MM.1S (cell line): ENCODE measurements at regions not wholly inside any gene's neighbourhood (a gene's known extent, or its start where the extent isn't known, plus 50 kb on each side); places are given as distances from the start of the nearest gene placed in this dataset.

Source experiments
- DNase-seq: peaks from one replicate; pipeline ENCODE4 v3.0.0-alpha.2; 2015
- H2AFZ ChIP-seq: fragments of 300-600 bp; sonication (generic); 2 replicates; pipeline ENCODE4 v1.6.0; 2016; ENCODE audit warnings: antibody characterized with exemption, low read length
- H3F3A ChIP-seq: fragments of 300-600 bp; sonication (generic); 2 replicates; pipeline ENCODE4 v1.6.1; 2016; ENCODE audit warnings: mild to moderate bottlenecking, antibody characterized with exemption, low read length, moderate library complexity, mixed read lengths; ENCODE audit not compliant: insufficient read depth
- H3K27ac ChIP-seq: fragments of 300-600 bp; sonication (generic); 2 replicates; pipeline ENCODE4 v1.5.1; 2016; ENCODE audit warnings: mild to moderate bottlenecking, low read length
- H3K27me3 ChIP-seq: fragments of 300-600 bp; sonication (generic); replicated peaks from 2 replicates; pipeline ENCODE4 v1.6.0; 2016; ENCODE audit warnings: low read length; ENCODE audit not compliant: insufficient read depth
- H3K36me3 ChIP-seq: fragments of 300-600 bp; sonication (generic); replicated peaks from 2 replicates; pipeline ENCODE4 v1.6.1; 2016; ENCODE audit warnings: mild to moderate bottlenecking, low read length, mixed read lengths; ENCODE audit not compliant: insufficient read depth
- H3K4me1 ChIP-seq: fragments of 300-600 bp; sonication (generic); 2 replicates; pipeline ENCODE4 v1.6.1; 2016; ENCODE audit warnings: low read length, mixed read lengths
- H3K4me2 ChIP-seq: fragments of 300-600 bp; sonication (generic); 2 replicates; pipeline ENCODE4 v1.6.0; 2016; ENCODE audit warnings: low read depth, low read length
- H3K4me3 ChIP-seq: fragments of 300-600 bp; sonication (generic); 2 replicates; pipeline ENCODE4 v1.5.1; 2016; ENCODE audit warnings: low read length, mixed read lengths
- H3K79me2 ChIP-seq: fragments of 300-600 bp; sonication (generic); 2 replicates; pipeline ENCODE4 v1.6.1; 2016; ENCODE audit warnings: mixed run types, low read length, mixed read lengths
- H3K9ac ChIP-seq: fragments of 300-600 bp; sonication (generic); 2 replicates; pipeline ENCODE4 v1.6.1; 2016; ENCODE audit warnings: low read length, mixed read lengths
- H3K9me2 ChIP-seq: fragments of 300-600 bp; sonication (generic); replicated peaks from 2 replicates; pipeline ENCODE4 v1.6.1; 2016; ENCODE audit warnings: mild to moderate bottlenecking, low read length, mixed read lengths; ENCODE audit not compliant: insufficient read depth
- H3K9me3 ChIP-seq: fragments of 300-600 bp; sonication (generic); replicated peaks from 2 replicates; pipeline ENCODE4 v1.6.1; 2016; ENCODE audit warnings: mild to moderate bottlenecking, low read length, mixed read lengths; ENCODE audit not compliant: insufficient read depth
- H4K20me1 ChIP-seq: fragments of 300-600 bp; sonication (generic); 2 replicates; pipeline ENCODE4 v1.6.1; 2016; ENCODE audit warnings: mild to moderate bottlenecking, low read length, moderate library complexity, mixed read lengths; ENCODE audit not compliant: insufficient read depth
- CTCF ChIP-seq: fragments of 300-600 bp; sonication (generic); IDR thresholded peaks from 2 replicates; pipeline ENCODE4 v1.5.1; 2016; ENCODE audit warnings: antibody characterized with exemption, low read length, mixed read lengths
- EZH2 ChIP-seq: fragments of 300-600 bp; sonication (generic); optimal IDR thresholded peaks from 2 replicates; pipeline ENCODE3; 2017; ENCODE audit warnings: low read depth, mild to moderate bottlenecking, antibody characterized with exemption, low read length, mixed read lengths
- EZH2phosphoT487 ChIP-seq: fragments of 300-600 bp; sonication (generic); IDR thresholded peaks from 2 replicates; pipeline ENCODE4 v1.6.1; 2018; ENCODE audit warnings: antibody characterized with exemption, low read length

GRCh38 chr11:134890446-134890845 is 478.4 kb upstream of the B3GAT1 start:
- Histone ChIP-seq H3K27ac (no peak overlapping the region), H3K27me3 (no peaks in the 10 kb centered on the region; the same call in 1 of the 2 replicates)

GRCh38 chr11:134889832-134890231 is 477.8 kb upstream of the B3GAT1 start:
- no peaks in the 10 kb centered on the region for H3F3A ChIP-seq
- H4K20me1 ChIP-seq: no peaks in the 10 kb centered on the region
- H3K4me1 ChIP-seq: no peaks in the 10 kb centered on the region
- no peak overlapping the region for H3K4me3 ChIP-seq
- TF ChIP-seq EZH2phosphoT487 (no peak), CTCF (no peak), EZH2 (no peak)
- no peaks in the 10 kb centered on the region for H3K36me3 ChIP-seq
- no peaks in the 10 kb centered on the region for H3K79me2 ChIP-seq
- no peaks in the 10 kb centered on the region for H3K9me2 ChIP-seq
- H3K27ac ChIP-seq: no peak overlapping the region
- H3K9me3 ChIP-seq: no peaks in the 10 kb centered on the region
- H3K9ac ChIP-seq: no peak overlapping the region
- H3K4me2 ChIP-seq: no peak overlapping the region
- H2AFZ ChIP-seq: no peak overlapping the region
- H3K27me3 ChIP-seq: no peaks in the 10 kb centered on the region; the same call in 1 of the 2 replicates
- no peak for DNase-seq

More at GRCh38 chr11:134890446-134890845, 478.4 kb upstream of the B3GAT1 start:
- Histone ChIP-seq H3K9me2 (no peaks in the 10 kb centered on the region), H3K4me3 (no peak overlapping the region), H3K4me2 (no peak overlapping the region), H3K9ac (no peak overlapping the region), H3K9me3 (no peaks in the 10 kb centered on the region), H3K79me2 (no peaks in the 10 kb centered on the region), H3F3A (no peaks in the 10 kb centered on the region), H3K4me1 (no peaks in the 10 kb centered on the region), H4K20me1 (no peaks in the 10 kb centered on the region), H2AFZ (no peak overlapping the region), H3K36me3 (no peaks in the 10 kb centered on the region)
- TF ChIP-seq EZH2: no peak
- TF ChIP-seq EZH2phosphoT487: no peak
- no peak for TF ChIP-seq CTCF
- no peak for DNase-seq

GRCh38 chr11:134888821-134889220 is 476.8 kb upstream of the B3GAT1 start:
- H3K4me2 ChIP-seq: no peak overlapping the region
- no peaks in the 10 kb centered on the region for H3K4me1 ChIP-seq
- no peaks in the 10 kb centered on the region for H3K9me2 ChIP-seq

More at GRCh38 chr11:134888821-134889220, 476.8 kb upstream of the B3GAT1 start:
- Histone ChIP-seq H3K4me3 (no peak overlapping the region), H3K79me2 (no peaks in the 10 kb centered on the region), H3K27ac (no peak overlapping the region), H2AFZ (no peak overlapping the region), H3K9ac (no peak overlapping the region), H3K27me3 (no peaks in the 10 kb centered on the region; the same call in 1 of the 2 replicates), H3F3A (no peaks in the 10 kb centered on the region), H4K20me1 (no peaks in the 10 kb centered on the region), H3K9me3 (no peaks in the 10 kb centered on the region), H3K36me3 (no peaks in the 10 kb centered on the region)
- TF ChIP-seq CTCF (no peak), EZH2 (no peak), EZH2phosphoT487 (no peak)
- DNase-seq: no peak
